ENCODE measurements at regions not wholly inside any gene's neighbourhood (a gene's known extent, or its start where the extent isn't known, plus 50 kb on each side); places are given as distances from the start of the nearest gene placed in this dataset.
"Not testable (repeated sequence)": the region's sequence is repeated elsewhere in the genome, so short reads cannot be mapped to it uniquely, and the experiment has no call there.

- H3K36me3 ChIP-seq; H3K4me3 ChIP-seq; H3K9me3 ChIP-seq; H3K27ac ChIP-seq; H3K4me1 ChIP-seq; DNase-seq; ATAC-seq; H3K27me3 ChIP-seq; intact Hi-C loops (cut with DNase I): not testable (repeated sequence)
- 31 to 58% (median 46%) methylated on average over 3 of the region's 3 CpGs for WGBS, 4 donors
These were observed 119.0 kb upstream of the KRTAP5-11 start for GRCh38 chr11:71701435-71702291.

GRCh38 chr11:71705086-71705737, 122.5 kb upstream of the KRTAP5-11 start:
- H3K4me3 ChIP-seq; H3K27ac ChIP-seq; H3K27me3 ChIP-seq; ATAC-seq; DNase-seq; H3K9me3 ChIP-seq; H3K4me1 ChIP-seq; H3K36me3 ChIP-seq; intact Hi-C loops (cut with DNase I): not testable (repeated sequence)
- WGBS, 4 donors, result 72 to 88% (median 73%) methylated on average over 2 to 3 of the region's 3 CpGs

GRCh38 chr11:71705738-71706432, 123.2 kb upstream of the KRTAP5-11 start:
- H3K27me3 ChIP-seq; intact Hi-C loops (cut with DNase I); H3K36me3 ChIP-seq; H3K4me3 ChIP-seq; ATAC-seq; H3K27ac ChIP-seq; H3K9me3 ChIP-seq; H3K4me1 ChIP-seq; DNase-seq: not testable (repeated sequence)
- 24 to 51% (median 39%) methylated on average over 3 to 4 of the region's 4 CpGs for WGBS, 4 donors

- H3K4me1 ChIP-seq; ATAC-seq; H3K9me3 ChIP-seq; H3K27ac ChIP-seq; H3K36me3 ChIP-seq; intact Hi-C loops (cut with DNase I); DNase-seq; H3K4me3 ChIP-seq; H3K27me3 ChIP-seq: not testable (repeated sequence)
- 73 to 82% (median 74%) methylated on average over 12 of the region's 12 CpGs for WGBS, 4 donors
These were observed 124.4 kb upstream of the KRTAP5-11 start for GRCh38 chr11:71707083-71707482.

GRCh38 chr11:71709541-71709940, 123.5 kb upstream of the DEFB108B start:
- WGBS, 4 donors, result 58 to 62% (median 59%) methylated on average over 4 to 6 of the region's 6 CpGs
- ATAC-seq; H3K9me3 ChIP-seq; H3K4me1 ChIP-seq; H3K36me3 ChIP-seq; H3K4me3 ChIP-seq; H3K27me3 ChIP-seq; intact Hi-C loops (cut with DNase I); DNase-seq; H3K27ac ChIP-seq: not testable (repeated sequence)

- H3K9me3 ChIP-seq; H3K27ac ChIP-seq; H3K27me3 ChIP-seq; H3K4me1 ChIP-seq; H3K36me3 ChIP-seq; DNase-seq; ATAC-seq; intact Hi-C loops (cut with DNase I): not testable (repeated sequence)
- H3K4me3 ChIP-seq, result peak overlapping the region in 4 of 12 donors; percentile 3 to 27 (median 18)
- 42 to 48% (median 46%) methylated on average over 16 of the region's 16 CpGs for WGBS, 4 donors
These were observed 122.8 kb upstream of the DEFB108B start for GRCh38 chr11:71710171-71710671.

GRCh38 chr11:71710701-71711385, 122.2 kb upstream of the DEFB108B start:
- Histone ChIP-seq H3K27ac (peak overlapping the region in 1 of 12 donors; percentile 42), H3K4me3 (peak overlapping the region in 3 of 12 donors; percentile 17 to 27 (median 19))
- intact Hi-C loops (cut with DNase I); DNase-seq; H3K27me3 ChIP-seq; H3K9me3 ChIP-seq; H3K4me1 ChIP-seq; ATAC-seq; H3K36me3 ChIP-seq: not testable (repeated sequence)
- 56 to 64% (median 62%) methylated on average over 10 of the region's 10 CpGs for whole genome bisulfite sequencing, 4 donors

- H3K36me3 ChIP-seq; H3K4me3 ChIP-seq; ATAC-seq; H3K9me3 ChIP-seq; H3K27me3 ChIP-seq; intact Hi-C loops (cut with DNase I); H3K27ac ChIP-seq; DNase-seq; H3K4me1 ChIP-seq: not testable (repeated sequence)
- WGBS, 4 donors, result 79 to 87% (median 87%) methylated on average over 2 of the region's 2 CpGs
These were observed 120.7 kb upstream of the DEFB108B start for GRCh38 chr11:71712350-71712749.

- DNase-seq; H3K36me3 ChIP-seq; H3K4me1 ChIP-seq; H3K27me3 ChIP-seq; ATAC-seq; H3K27ac ChIP-seq; intact Hi-C loops (cut with DNase I); H3K4me3 ChIP-seq; H3K9me3 ChIP-seq: not testable (repeated sequence)
- WGBS, 4 donors, result 17 to 31% (median 25%) methylated on average over 5 of the region's 5 CpGs
These were observed 120.2 kb upstream of the DEFB108B start for GRCh38 chr11:71712846-71713245.

- DNase-seq; H3K27me3 ChIP-seq; H3K36me3 ChIP-seq; ATAC-seq; H3K4me1 ChIP-seq; H3K9me3 ChIP-seq; intact Hi-C loops (cut with DNase I); H3K27ac ChIP-seq; H3K4me3 ChIP-seq: not testable (repeated sequence)
- 80 to 95% (median 86%) methylated on average over 5 to 6 of the region's 6 CpGs for WGBS, 4 donors
These were observed 118.5 kb upstream of the DEFB108B start for GRCh38 chr11:71714510-71714909.
